HUES64 (cell line): ENCODE measurements at regions not wholly inside any gene's neighbourhood (a gene's known extent, or its start where the extent isn't known, plus 50 kb on each side); places are given as distances from the start of the nearest gene placed in this dataset.
"Not testable (repeated sequence)": the region's sequence is repeated elsewhere in the genome, so short reads cannot be mapped to it uniquely, and the experiment has no call there.

Source experiments
- H3K27ac ChIP-seq: 2 replicates; pipeline ENCODE4 v1.7.0; 2013; ENCODE audit warnings: low read depth, low read length, inconsistent platforms
- H3K27me3 ChIP-seq: 2 replicates; pipeline ENCODE4 v1.6.1; 2013; ENCODE audit warnings: mild to moderate bottlenecking, low read length; ENCODE audit not compliant: insufficient read depth
- H3K36me3 ChIP-seq: 2 replicates; pipeline ENCODE4 v1.6.1; 2013; ENCODE audit warnings: mild to moderate bottlenecking, low read length; ENCODE audit not compliant: insufficient read depth
- H3K4me1 ChIP-seq: 2 replicates; pipeline ENCODE4 v1.6.1; 2013; ENCODE audit warnings: mild to moderate bottlenecking, low read length, moderate library complexity; ENCODE audit not compliant: insufficient read depth
- H3K4me3 ChIP-seq: 2 replicates; pipeline ENCODE4 v1.5.1; 2013; ENCODE audit warnings: mild to moderate bottlenecking, low read length, moderate library complexity
- H3K9ac ChIP-seq: 2 replicates; pipeline ENCODE4 v1.6.1; 2013; ENCODE audit warnings: mild to moderate bottlenecking, low read depth, low read length
- H3K9me3 ChIP-seq: 2 replicates; pipeline ENCODE4 v1.6.1; 2013; ENCODE audit warnings: low read depth, low read length; ENCODE audit not compliant: insufficient read depth
- WGBS: fragments of 150-250, 120-280 bp; methylation state at CpG from one replicate; pipeline ENCODE4 v1.1.7; 2013; ENCODE audit warnings: missing lambda C conversion rate; 5-methylcytosine and 5-hydroxymethylcytosine counted together

GRCh38 chr9:89845321-89845720, 240.5 kb downstream of the GADD45G start:
- Histone ChIP-seq H3K9ac (no peak overlapping the region), H3K9me3 (no peaks in the 10 kb centered on the region), H3K27ac (no peak overlapping the region), H3K4me1 (no peaks in the 10 kb centered on the region), H3K36me3 (no peaks in the 10 kb centered on the region), H3K27me3 (no peaks in the 10 kb centered on the region), H3K4me3 (no peak overlapping the region)
- whole genome bisulfite sequencing, result 94% methylated on average over 3 of the region's 3 CpGs

- Histone ChIP-seq H3K27ac (no peak overlapping the region), H3K4me3 (no peak overlapping the region), H3K27me3 (no peaks in the 10 kb centered on the region), H3K36me3 (no peaks in the 10 kb centered on the region), H3K9me3 (no peaks in the 10 kb centered on the region), H3K4me1 (no peaks in the 10 kb centered on the region), H3K9ac (no peak overlapping the region)
- 92% methylated on average over 9 of the region's 9 CpGs for WGBS
Measured at GRCh38 chr9:89845862-89846261, 241.1 kb downstream of the GADD45G start.

GRCh38 chr9:89848060-89849040, 243.5 kb downstream of the GADD45G start:
- Histone ChIP-seq H3K4me3 (no peak overlapping the region), H3K27me3 (no peaks in the 10 kb centered on the region), H3K36me3 (no peaks in the 10 kb centered on the region), H3K9ac (no peak overlapping the region), H3K27ac (no peak overlapping the region), H3K9me3 (no peaks in the 10 kb centered on the region), H3K4me1 (no peaks in the 10 kb centered on the region)
- WGBS, result 87% methylated on average over 19 of the region's 20 CpGs

- Histone ChIP-seq H3K27me3 (no peaks in the 10 kb centered on the region), H3K36me3 (no peaks in the 10 kb centered on the region), H3K4me3 (no peak overlapping the region), H3K4me1 (no peaks in the 10 kb centered on the region), H3K9ac (no peak overlapping the region), H3K9me3 (no peaks in the 10 kb centered on the region), H3K27ac (no peak overlapping the region)
- WGBS, result 77% methylated on average over 4 of the region's 5 CpGs
Measured at GRCh38 chr9:89849096-89849495, 244.3 kb downstream of the GADD45G start.

GRCh38 chr9:89850153-89850552, 245.3 kb downstream of the GADD45G start:
- Histone ChIP-seq H3K9me3 (no peaks in the 10 kb centered on the region), H3K4me3 (no peak overlapping the region), H3K4me1 (no peaks in the 10 kb centered on the region), H3K27me3 (no peaks in the 10 kb centered on the region), H3K27ac (no peak overlapping the region), H3K9ac (no peak overlapping the region), H3K36me3 (no peaks in the 10 kb centered on the region)
- WGBS, result 70% methylated on average over 3 of the region's 3 CpGs

GRCh38 chr9:89850631-89851325, 246.0 kb downstream of the GADD45G start:
- Histone ChIP-seq H3K9ac (no peak overlapping the region), H3K9me3 (no peaks in the 10 kb centered on the region), H3K4me1 (no peaks in the 10 kb centered on the region), H3K4me3 (no peak overlapping the region), H3K27me3 (no peaks in the 10 kb centered on the region), H3K36me3 (no peaks in the 10 kb centered on the region), H3K27ac (no peak overlapping the region)
- WGBS, result 76% methylated on average over 7 of the region's 7 CpGs

GRCh38 chr9:89853161-89853560, 248.3 kb downstream of the GADD45G start:
- no peak overlapping the region for H3K27ac ChIP-seq
- 94% methylated on average over 5 of the region's 5 CpGs for WGBS
- H3K9me3 ChIP-seq, result no peaks in the 10 kb centered on the region
- no peaks in the 10 kb centered on the region for H3K27me3 ChIP-seq
- H3K4me1 ChIP-seq, result no peaks in the 10 kb centered on the region
- H3K4me3 ChIP-seq, result no peak overlapping the region
- H3K9ac ChIP-seq, result no peak overlapping the region
- no peaks in the 10 kb centered on the region for H3K36me3 ChIP-seq

GRCh38 chr9:89853931-89854330, 249.1 kb downstream of the GADD45G start:
- Histone ChIP-seq H3K27ac (no peak overlapping the region), H3K27me3 (no peaks in the 10 kb centered on the region), H3K9me3 (no peaks in the 10 kb centered on the region), H3K36me3 (no peaks in the 10 kb centered on the region), H3K4me3 (no peak overlapping the region), H3K4me1 (no peaks in the 10 kb centered on the region), H3K9ac (no peak overlapping the region)
- 89% methylated on average over 3 of the region's 3 CpGs for WGBS

GRCh38 chr9:89854715-89855475, 250.1 kb downstream of the GADD45G start:
- no peaks in the 10 kb centered on the region for H3K27me3 ChIP-seq
- WGBS, result 87% methylated on average over 11 of the region's 11 CpGs

GRCh38 chr9:89856296-89856695, 251.5 kb downstream of the GADD45G start:
- H3K27me3 ChIP-seq, H3K9me3 ChIP-seq, H3K4me3 ChIP-seq, H3K4me1 ChIP-seq, H3K36me3 ChIP-seq, H3K27ac ChIP-seq, H3K9ac ChIP-seq: not testable (repeated sequence)
- WGBS, result 92% methylated on average over 5 of the region's 5 CpGs

More at GRCh38 chr9:89854715-89855475, 250.1 kb downstream of the GADD45G start:
- Histone ChIP-seq H3K4me1 (no peaks in the 10 kb centered on the region), H3K4me3 (no peak overlapping the region), H3K36me3 (no peaks in the 10 kb centered on the region), H3K9me3 (no peaks in the 10 kb centered on the region), H3K9ac (no peak overlapping the region), H3K27ac (no peak overlapping the region)

GRCh38 chr9:89856950-89857349, 252.1 kb downstream of the GADD45G start:
- not testable (repeated sequence) for H3K9me3 ChIP-seq

More at GRCh38 chr9:89856950-89857349, 252.1 kb downstream of the GADD45G start:
- not testable (repeated sequence) for H3K9ac ChIP-seq, H3K27me3 ChIP-seq, H3K4me1 ChIP-seq, H3K27ac ChIP-seq, H3K4me3 ChIP-seq, H3K36me3 ChIP-seq
